GM23338 (cell line): ENCODE measurements at regions not wholly inside any gene's neighbourhood (a gene's known extent, or its start where the extent isn't known, plus 50 kb on each side); places are given as distances from the start of the nearest gene placed in this dataset.

Source experiments
- ATAC-seq: fragments of 200-7000 bp; cut with Tn5 transposase; 3 replicates; pipeline ENCODE4 v1.9.1; 2020
- DNase-seq: peaks from one replicate; pipeline ENCODE4 v3.0.0-alpha.2; 2015; ENCODE audit warnings: low spot score
- H2AFZ ChIP-seq: fragments of 200-600 bp; sonication (generic); 2 replicates; pipeline ENCODE4 v1.8.0; 2016; ENCODE audit warnings: antibody characterized with exemption, mild to moderate bottlenecking, moderate library complexity
- H3F3A ChIP-seq: fragments of 200-600 bp; sonication (generic); replicated peaks from 2 replicates; pipeline ENCODE4 v1.8.0; 2017; ENCODE audit warnings: antibody characterized with exemption, mixed run types, low read depth
- H3K27ac ChIP-seq: fragments of 200-600 bp; sonication (generic); 2 replicates; pipeline ENCODE4 v1.6.1; 2016; ENCODE audit warnings: low read depth
- H3K27me3 ChIP-seq: fragments of 200-600 bp; sonication (generic); 2 replicates; pipeline ENCODE4 v1.8.0; 2016; ENCODE audit warnings: mild to moderate bottlenecking, mixed run types, moderate library complexity; ENCODE audit not compliant: insufficient read depth
- H3K36me3 ChIP-seq: fragments of 200-600 bp; sonication (generic); 2 replicates; pipeline ENCODE4 v1.8.0; 2016; ENCODE audit warnings: mild to moderate bottlenecking; ENCODE audit not compliant: insufficient read depth
- H3K4me1 ChIP-seq: fragments of 200-600 bp; sonication (generic); 2 replicates; pipeline ENCODE4 v1.8.0; 2016; ENCODE audit warnings: mild to moderate bottlenecking, moderate library complexity; ENCODE audit not compliant: insufficient read depth
- H3K4me2 ChIP-seq: fragments of 200-600 bp; sonication (generic); 2 replicates; pipeline ENCODE4 v1.7.1; 2017; ENCODE audit warnings: mixed run types
- H3K4me3 ChIP-seq: fragments of 200-600 bp; sonication (generic); 2 replicates; pipeline ENCODE4 v1.6.1; 2016; ENCODE audit warnings: mixed run types
- H3K79me2 ChIP-seq: fragments of 200-600 bp; sonication (generic); replicated peaks from 2 replicates; pipeline ENCODE4 v1.8.0; 2017; ENCODE audit warnings: mild to moderate bottlenecking; ENCODE audit not compliant: insufficient read depth
- H3K9me2 ChIP-seq: fragments of 200-600 bp; sonication (generic); 2 replicates; pipeline ENCODE4 v1.8.0; 2017; ENCODE audit not compliant: insufficient read depth
- H4K20me1 ChIP-seq: fragments of 200-600 bp; sonication (generic); replicated peaks from 2 replicates; pipeline ENCODE4 v1.8.0; 2017; ENCODE audit warnings: mild to moderate bottlenecking; ENCODE audit not compliant: insufficient read depth
- H3K27ac Mint-ChIP-seq: 2 replicates; pipeline ENCODE4 v1.8.0; 2020; ENCODE audit warnings: inconsistent platforms, mild to moderate bottlenecking, moderate library complexity, mixed read lengths
- H3K27me3 Mint-ChIP-seq: 3 replicates; pipeline ENCODE4 v1.8.0; 2022; ENCODE audit warnings: low read depth, mild to moderate bottlenecking, moderate library complexity, mixed read lengths, inconsistent platforms; ENCODE audit not compliant: insufficient read depth, poor library complexity
- H3K36me3 Mint-ChIP-seq: 3 replicates; pipeline ENCODE4 v1.8.0; 2021; ENCODE audit warnings: low read depth, mild to moderate bottlenecking, inconsistent platforms, moderate library complexity, mixed read lengths
- H3K4me1 Mint-ChIP-seq: 3 replicates; pipeline ENCODE4 v1.8.0; 2020; ENCODE audit warnings: mild to moderate bottlenecking, inconsistent platforms, mixed read lengths
- H3K4me3 Mint-ChIP-seq: 3 replicates; pipeline ENCODE4 v1.8.0; 2021; ENCODE audit warnings: moderate library complexity, mild to moderate bottlenecking, inconsistent platforms, mixed read lengths
- H3K9me3 Mint-ChIP-seq: 3 replicates; pipeline ENCODE4 v1.8.0; 2020; ENCODE audit warnings: moderate library complexity, mild to moderate bottlenecking, inconsistent platforms, mixed read lengths
- CREB1 ChIP-seq: fragments of 250-450 bp; sonication (Bioruptor Pico); IDR thresholded peaks from 2 replicates; pipeline ENCODE4 v1.5.0; 2020; ENCODE audit warnings: low read depth, mild to moderate bottlenecking, moderate library complexity
- EZH2 ChIP-seq: fragments of 200-600 bp; sonication (generic); IDR thresholded peaks from one replicate; pipeline ENCODE4 v1.8.0; 2017; ENCODE audit warnings: antibody characterized with exemption, mild to moderate bottlenecking, low read depth; ENCODE audit not compliant: unreplicated experiment
- EZH2phosphoT487 ChIP-seq: fragments of 200-600 bp; sonication (generic); IDR thresholded peaks from one replicate; pipeline ENCODE4 v1.8.1; 2018; ENCODE audit warnings: antibody characterized with exemption; ENCODE audit not compliant: unreplicated experiment
- JUNB ChIP-seq: IDR thresholded peaks from one replicate; pipeline ENCODE4 v1.6.1; 2016; ENCODE audit warnings: antibody characterized with exemption; ENCODE audit not compliant: unreplicated experiment
- NANOG ChIP-seq: IDR thresholded peaks from 2 replicates; pipeline ENCODE4 v1.6.1; 2016; ENCODE audit warnings: antibody characterized with exemption, borderline replicate concordance
- POLR2AphosphoS5 ChIP-seq: IDR thresholded peaks from 2 replicates; pipeline ENCODE4 v1.6.1; 2016; ENCODE audit warnings: antibody characterized with exemption, low read depth
- STAT1 ChIP-seq: IDR thresholded peaks from one replicate; pipeline ENCODE4 v1.6.1; 2016; ENCODE audit warnings: antibody characterized with exemption; ENCODE audit not compliant: unreplicated experiment
- ZNF114 ChIP-seq: fragments of 250-450 bp; sonication (Bioruptor Pico); IDR thresholded peaks from 2 replicates; pipeline ENCODE4 v1.5.0; 2020; ENCODE audit warnings: mild to moderate bottlenecking, moderate library complexity
- ZNF331 ChIP-seq: fragments of 250-450 bp; sonication (Bioruptor Pico); IDR thresholded peaks from 2 replicates; pipeline ENCODE4 v1.5.0; 2020; ENCODE audit warnings: low read depth, mild to moderate bottlenecking, moderate library complexity
- TF ChIP-seq, protein P1 (sequence below): IDR thresholded peaks from 2 replicates; pipeline ENCODE4 v1.6.1; 2016; ENCODE audit warnings: antibody characterized with exemption
- TF ChIP-seq, protein P2 (sequence below): fragments of 250-450 bp; sonication (Bioruptor Pico); IDR thresholded peaks from 2 replicates; pipeline ENCODE4 v1.5.0; 2020; ENCODE audit warnings: mild to moderate bottlenecking, moderate library complexity
- TF ChIP-seq, protein P3 (sequence below): IDR thresholded peaks from one replicate; pipeline ENCODE4 v1.6.1; 2018; ENCODE audit warnings: antibody characterized with exemption; ENCODE audit not compliant: unreplicated experiment

DNA sequence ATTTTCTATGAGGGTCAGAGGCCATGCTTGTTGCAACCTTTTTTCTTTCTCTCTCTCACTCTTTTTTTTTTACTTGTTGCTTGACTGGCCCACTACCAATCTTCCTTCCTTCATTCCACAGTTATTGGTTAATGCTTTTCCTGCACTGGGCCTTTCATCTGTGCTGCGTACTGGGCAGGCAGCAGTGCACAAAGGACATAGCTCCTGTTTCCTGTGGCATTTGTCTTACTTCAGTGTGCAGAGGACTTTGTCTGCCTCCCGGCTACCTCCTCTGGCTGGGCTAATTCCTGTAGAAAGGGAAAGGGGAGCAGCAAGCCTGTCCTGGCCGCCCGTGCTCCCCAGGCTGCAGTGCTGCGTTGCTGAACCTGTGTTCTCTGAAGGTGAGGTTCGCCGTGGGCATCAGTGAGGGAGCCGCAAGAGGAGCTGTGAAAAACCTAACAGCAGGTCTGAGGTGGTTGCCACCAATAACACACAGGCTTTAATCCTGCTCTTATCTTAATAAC lies 93.7 kb upstream of the RGMA start:
- Mint-ChIP-seq H3K4me1 (peaks cover 52% of the 10 kb centered on the region), H3K4me3 (no peak overlapping the region), H3K27me3 (peaks cover 13% of the 10 kb centered on the region), H3K36me3 (no peaks in the 10 kb centered on the region), H3K27ac (no peak overlapping the region), H3K9me3 (no peaks in the 10 kb centered on the region)
- no peak overlapping the region for H3K27ac ChIP-seq
- TF ChIP-seq EZH2 (no peak), STAT1 (no peak), POLR2AphosphoS5 (no peak), JUNB (no peak), NANOG (no peak), CREB1 (no peak), EZH2phosphoT487 (no peak), ZNF331 (CRISPR knock-in tag) (no peak), ZNF114 (CRISPR knock-in tag) (no peak)
- TF ChIP-seq, protein P1, sequence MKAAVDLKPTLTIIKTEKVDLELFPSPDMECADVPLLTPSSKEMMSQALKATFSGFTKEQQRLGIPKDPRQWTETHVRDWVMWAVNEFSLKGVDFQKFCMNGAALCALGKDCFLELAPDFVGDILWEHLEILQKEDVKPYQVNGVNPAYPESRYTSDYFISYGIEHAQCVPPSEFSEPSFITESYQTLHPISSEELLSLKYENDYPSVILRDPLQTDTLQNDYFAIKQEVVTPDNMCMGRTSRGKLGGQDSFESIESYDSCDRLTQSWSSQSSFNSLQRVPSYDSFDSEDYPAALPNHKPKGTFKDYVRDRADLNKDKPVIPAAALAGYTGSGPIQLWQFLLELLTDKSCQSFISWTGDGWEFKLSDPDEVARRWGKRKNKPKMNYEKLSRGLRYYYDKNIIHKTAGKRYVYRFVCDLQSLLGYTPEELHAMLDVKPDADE, result no peak
- TF ChIP-seq, protein P2, sequence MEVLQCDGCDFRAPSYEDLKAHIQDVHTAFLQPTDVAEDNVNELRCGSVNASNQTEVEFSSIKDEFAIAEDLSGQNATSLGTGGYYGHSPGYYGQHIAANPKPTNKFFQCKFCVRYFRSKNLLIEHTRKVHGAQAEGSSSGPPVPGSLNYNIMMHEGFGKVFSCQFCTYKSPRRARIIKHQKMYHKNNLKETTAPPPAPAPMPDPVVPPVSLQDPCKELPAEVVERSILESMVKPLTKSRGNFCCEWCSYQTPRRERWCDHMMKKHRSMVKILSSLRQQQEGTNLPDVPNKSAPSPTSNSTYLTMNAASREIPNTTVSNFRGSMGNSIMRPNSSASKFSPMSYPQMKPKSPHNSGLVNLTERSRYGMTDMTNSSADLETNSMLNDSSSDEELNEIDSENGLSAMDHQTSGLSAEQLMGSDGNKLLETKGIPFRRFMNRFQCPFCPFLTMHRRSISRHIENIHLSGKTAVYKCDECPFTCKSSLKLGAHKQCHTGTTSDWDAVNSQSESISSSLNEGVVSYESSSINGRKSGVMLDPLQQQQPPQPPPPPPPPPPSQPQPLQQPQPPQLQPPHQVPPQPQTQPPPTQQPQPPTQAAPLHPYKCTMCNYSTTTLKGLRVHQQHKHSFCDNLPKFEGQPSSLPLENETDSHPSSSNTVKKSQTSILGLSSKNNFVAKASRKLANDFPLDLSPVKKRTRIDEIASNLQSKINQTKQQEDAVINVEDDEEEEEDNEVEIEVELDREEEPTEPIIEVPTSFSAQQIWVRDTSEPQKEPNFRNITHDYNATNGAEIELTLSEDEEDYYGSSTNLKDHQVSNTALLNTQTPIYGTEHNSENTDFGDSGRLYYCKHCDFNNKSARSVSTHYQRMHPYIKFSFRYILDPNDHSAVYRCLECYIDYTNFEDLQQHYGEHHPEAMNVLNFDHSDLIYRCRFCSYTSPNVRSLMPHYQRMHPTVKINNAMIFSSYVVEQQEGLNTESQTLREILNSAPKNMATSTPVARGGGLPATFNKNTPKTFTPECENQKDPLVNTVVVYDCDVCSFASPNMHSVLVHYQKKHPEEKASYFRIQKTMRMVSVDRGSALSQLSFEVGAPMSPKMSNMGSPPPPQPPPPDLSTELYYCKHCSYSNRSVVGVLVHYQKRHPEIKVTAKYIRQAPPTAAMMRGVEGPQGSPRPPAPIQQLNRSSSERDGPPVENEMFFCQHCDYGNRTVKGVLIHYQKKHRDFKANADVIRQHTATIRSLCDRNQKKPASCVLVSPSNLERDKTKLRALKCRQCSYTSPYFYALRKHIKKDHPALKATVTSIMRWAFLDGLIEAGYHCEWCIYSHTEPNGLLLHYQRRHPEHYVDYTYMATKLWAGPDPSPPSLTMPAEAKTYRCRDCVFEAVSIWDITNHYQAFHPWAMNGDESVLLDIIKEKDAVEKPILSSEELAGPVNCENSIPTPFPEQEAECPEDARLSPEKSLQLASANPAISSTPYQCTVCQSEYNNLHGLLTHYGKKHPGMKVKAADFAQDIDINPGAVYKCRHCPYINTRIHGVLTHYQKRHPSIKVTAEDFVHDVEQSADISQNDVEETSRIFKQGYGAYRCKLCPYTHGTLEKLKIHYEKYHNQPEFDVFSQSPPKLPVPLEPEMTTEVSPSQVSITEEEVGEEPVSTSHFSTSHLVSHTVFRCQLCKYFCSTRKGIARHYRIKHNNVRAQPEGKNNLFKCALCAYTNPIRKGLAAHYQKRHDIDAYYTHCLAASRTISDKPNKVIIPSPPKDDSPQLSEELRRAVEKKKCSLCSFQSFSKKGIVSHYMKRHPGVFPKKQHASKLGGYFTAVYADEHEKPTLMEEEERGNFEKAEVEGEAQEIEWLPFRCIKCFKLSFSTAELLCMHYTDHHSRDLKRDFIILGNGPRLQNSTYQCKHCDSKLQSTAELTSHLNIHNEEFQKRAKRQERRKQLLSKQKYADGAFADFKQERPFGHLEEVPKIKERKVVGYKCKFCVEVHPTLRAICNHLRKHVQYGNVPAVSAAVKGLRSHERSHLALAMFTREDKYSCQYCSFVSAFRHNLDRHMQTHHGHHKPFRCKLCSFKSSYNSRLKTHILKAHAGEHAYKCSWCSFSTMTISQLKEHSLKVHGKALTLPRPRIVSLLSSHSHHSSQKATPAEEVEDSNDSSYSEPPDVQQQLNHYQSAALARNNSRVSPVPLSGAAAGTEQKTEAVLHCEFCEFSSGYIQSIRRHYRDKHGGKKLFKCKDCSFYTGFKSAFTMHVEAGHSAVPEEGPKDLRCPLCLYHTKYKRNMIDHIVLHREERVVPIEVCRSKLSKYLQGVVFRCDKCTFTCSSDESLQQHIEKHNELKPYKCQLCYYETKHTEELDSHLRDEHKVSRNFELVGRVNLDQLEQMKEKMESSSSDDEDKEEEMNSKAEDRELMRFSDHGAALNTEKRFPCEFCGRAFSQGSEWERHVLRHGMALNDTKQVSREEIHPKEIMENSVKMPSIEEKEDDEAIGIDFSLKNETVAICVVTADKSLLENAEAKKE (CRISPR knock-in tag), result no peak
- TF ChIP-seq, protein P3, sequence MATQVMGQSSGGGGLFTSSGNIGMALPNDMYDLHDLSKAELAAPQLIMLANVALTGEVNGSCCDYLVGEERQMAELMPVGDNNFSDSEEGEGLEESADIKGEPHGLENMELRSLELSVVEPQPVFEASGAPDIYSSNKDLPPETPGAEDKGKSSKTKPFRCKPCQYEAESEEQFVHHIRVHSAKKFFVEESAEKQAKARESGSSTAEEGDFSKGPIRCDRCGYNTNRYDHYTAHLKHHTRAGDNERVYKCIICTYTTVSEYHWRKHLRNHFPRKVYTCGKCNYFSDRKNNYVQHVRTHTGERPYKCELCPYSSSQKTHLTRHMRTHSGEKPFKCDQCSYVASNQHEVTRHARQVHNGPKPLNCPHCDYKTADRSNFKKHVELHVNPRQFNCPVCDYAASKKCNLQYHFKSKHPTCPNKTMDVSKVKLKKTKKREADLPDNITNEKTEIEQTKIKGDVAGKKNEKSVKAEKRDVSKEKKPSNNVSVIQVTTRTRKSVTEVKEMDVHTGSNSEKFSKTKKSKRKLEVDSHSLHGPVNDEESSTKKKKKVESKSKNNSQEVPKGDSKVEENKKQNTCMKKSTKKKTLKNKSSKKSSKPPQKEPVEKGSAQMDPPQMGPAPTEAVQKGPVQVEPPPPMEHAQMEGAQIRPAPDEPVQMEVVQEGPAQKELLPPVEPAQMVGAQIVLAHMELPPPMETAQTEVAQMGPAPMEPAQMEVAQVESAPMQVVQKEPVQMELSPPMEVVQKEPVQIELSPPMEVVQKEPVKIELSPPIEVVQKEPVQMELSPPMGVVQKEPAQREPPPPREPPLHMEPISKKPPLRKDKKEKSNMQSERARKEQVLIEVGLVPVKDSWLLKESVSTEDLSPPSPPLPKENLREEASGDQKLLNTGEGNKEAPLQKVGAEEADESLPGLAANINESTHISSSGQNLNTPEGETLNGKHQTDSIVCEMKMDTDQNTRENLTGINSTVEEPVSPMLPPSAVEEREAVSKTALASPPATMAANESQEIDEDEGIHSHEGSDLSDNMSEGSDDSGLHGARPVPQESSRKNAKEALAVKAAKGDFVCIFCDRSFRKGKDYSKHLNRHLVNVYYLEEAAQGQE, result no peak
- ATAC-seq (peak; percentile 8; the same call in 1 of the 3 replicates), DNase-seq (no peak)
- H4K20me1 ChIP-seq, result no peaks in the 10 kb centered on the region
- no peak overlapping the region for H3K4me2 ChIP-seq
- H3K27me3 ChIP-seq, result no peaks in the 10 kb centered on the region
- H3K4me3 ChIP-seq, result no peak overlapping the region
- no peaks in the 10 kb centered on the region for H3K36me3 ChIP-seq
- no peaks in the 10 kb centered on the region for H3K9me2 ChIP-seq
- no peaks in the 10 kb centered on the region for H3K79me2 ChIP-seq
- peak overlapping the region; percentile 52; the same call in 1 of the 2 replicates for H2AFZ ChIP-seq
- no peaks in the 10 kb centered on the region; the same call in 1 of the 2 replicates for H3F3A ChIP-seq
- peaks cover 45% of the 10 kb centered on the region for H3K4me1 ChIP-seq
